ENCODE measurements at regions not wholly inside any gene's neighbourhood (a gene's known extent, or its start where the extent isn't known, plus 50 kb on each side); places are given as distances from the start of the nearest gene placed in this dataset.
"Not testable (repeated sequence)": the region's sequence is repeated elsewhere in the genome, so short reads cannot be mapped to it uniquely, and the experiment has no call there.

DNA sequence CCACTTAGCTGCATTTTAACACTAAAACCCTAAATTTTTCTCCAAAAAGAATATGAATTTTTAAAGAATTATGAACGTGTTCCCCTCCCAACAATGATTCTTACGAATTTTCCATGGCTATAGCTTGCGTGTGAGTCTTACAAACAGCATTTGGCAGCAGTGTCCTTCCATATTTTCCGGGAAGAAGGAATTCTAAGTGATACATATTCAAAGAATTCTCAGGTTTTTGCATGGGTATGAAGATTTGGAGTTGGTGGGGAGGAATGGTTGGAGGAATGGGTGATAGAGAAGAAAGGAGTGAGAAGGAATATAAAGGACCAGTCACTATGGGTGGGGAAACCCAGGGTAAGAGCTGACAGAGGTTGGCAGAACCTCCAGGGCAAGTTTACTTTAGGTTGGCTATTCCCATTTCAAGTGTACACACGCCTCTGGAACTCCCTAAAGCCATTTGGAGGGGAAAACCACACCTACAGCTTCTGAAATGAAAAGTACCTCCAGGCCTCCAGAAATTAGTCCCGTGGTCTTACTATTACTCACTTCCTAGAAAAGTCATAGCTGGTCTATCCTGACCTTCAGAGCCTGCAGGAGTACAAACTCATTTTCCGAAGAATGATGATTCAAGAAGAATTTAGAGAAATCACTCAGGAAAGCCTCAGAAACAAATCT, 420.8 kb upstream of the DIPK2B start:
- H3K9ac ChIP-seq (ENCODE audit: low read depth in 2 of 2, low read length in 2 of 2) = no peak overlapping the region

DNA sequence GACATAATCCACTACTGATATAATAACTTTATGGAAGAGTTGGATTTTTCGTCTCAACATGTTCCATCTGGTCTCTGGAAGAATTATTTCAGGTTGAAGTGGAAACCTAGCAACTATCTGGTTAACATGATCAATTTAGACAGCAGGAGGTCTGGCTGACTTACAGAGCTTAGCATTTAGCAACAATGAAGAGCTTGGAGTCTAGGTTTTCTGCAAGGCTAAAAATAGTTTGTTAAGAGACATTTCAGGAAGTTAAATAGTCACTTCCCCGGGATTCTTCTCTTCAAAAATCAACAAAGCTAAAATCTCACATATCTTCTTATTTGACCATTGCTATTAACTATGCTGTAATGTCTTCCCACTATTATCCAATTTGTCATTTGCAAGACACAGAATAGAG, 418.6 kb upstream of the DIPK2B start:
- H3K9me3 ChIP-seq = no peaks in the 10 kb centered on the region
- H3K27ac ChIP-seq = no peak overlapping the region
- no peaks in the 10 kb centered on the region for H3K36me3 ChIP-seq
- DNase-seq = no peak
- H3K4me1 ChIP-seq = no peaks in the 10 kb centered on the region
- TF ChIP-seq, protein P1, sequence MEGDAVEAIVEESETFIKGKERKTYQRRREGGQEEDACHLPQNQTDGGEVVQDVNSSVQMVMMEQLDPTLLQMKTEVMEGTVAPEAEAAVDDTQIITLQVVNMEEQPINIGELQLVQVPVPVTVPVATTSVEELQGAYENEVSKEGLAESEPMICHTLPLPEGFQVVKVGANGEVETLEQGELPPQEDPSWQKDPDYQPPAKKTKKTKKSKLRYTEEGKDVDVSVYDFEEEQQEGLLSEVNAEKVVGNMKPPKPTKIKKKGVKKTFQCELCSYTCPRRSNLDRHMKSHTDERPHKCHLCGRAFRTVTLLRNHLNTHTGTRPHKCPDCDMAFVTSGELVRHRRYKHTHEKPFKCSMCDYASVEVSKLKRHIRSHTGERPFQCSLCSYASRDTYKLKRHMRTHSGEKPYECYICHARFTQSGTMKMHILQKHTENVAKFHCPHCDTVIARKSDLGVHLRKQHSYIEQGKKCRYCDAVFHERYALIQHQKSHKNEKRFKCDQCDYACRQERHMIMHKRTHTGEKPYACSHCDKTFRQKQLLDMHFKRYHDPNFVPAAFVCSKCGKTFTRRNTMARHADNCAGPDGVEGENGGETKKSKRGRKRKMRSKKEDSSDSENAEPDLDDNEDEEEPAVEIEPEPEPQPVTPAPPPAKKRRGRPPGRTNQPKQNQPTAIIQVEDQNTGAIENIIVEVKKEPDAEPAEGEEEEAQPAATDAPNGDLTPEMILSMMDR (IDR thresholded peaks at IDR 0.05) = no peak
- no peak overlapping the region for H3K4me3 ChIP-seq
- H3K9ac ChIP-seq (ENCODE audit: low read depth in 2 of 2, low read length in 2 of 2) = no peak overlapping the region
- intact Hi-C loops (cut with DNase I) = no loop called here
- H3K27me3 ChIP-seq = no peaks in the 10 kb centered on the region

More for the DNA sequence above, 420.8 kb upstream of the DIPK2B start:
- no peak overlapping the region for H3K4me3 ChIP-seq
- H3K27ac ChIP-seq = no peak overlapping the region
- TF ChIP-seq, protein P1 (IDR thresholded peaks at IDR 0.05) = no peak
- intact Hi-C loops (cut with DNase I) = no loop called here
- no peaks in the 10 kb centered on the region for H3K4me1 ChIP-seq
- no peaks in the 10 kb centered on the region for H3K27me3 ChIP-seq
- no peak for DNase-seq
- no peaks in the 10 kb centered on the region for H3K36me3 ChIP-seq
- H3K9me3 ChIP-seq = no peaks in the 10 kb centered on the region

DNA sequence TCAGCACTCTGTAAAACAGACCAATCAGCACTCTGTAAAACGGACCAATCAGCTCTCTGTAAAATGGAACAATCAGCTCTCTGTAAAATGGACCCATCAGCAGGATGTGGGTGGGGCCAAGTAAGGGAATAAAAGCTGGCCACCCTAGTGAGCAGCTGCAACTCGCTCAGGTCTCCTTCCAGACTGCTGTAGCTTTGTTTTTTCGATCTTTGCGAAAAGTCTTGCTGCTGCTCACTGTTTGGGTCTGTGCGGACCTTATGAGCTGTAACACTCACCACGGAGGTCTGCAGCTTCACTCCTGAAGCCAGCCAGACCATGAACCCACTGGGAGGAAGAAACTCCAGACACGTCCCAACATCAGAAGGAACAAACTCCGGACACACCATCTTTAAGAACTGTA, 414.9 kb upstream of the DIPK2B start:
- H3K36me3 ChIP-seq; H3K27me3 ChIP-seq; H3K9me3 ChIP-seq; H3K9ac ChIP-seq (ENCODE audit: low read depth in 2 of 2, low read length in 2 of 2); DNase-seq; H3K4me3 ChIP-seq; H3K4me1 ChIP-seq; intact Hi-C loops (cut with DNase I); H3K27ac ChIP-seq: not testable (repeated sequence)

DNA sequence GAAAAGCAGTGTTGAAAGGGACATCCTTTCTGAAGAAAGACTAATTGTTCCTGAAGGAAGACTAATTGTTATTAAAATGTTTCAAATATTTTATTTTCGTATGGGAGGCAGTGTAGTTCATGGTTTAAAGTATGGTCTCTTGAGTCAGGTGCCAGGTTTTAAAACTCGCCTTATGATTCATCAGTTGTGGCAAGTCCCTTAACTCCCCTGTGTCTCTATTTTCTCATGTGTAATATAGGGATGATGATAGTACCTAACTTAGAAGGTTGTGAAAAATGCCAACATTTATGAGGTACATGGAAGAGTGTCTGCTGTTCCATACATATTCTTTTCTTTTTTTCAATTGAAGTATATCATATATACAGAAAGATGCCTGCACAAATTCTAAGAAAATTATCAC, 414.2 kb upstream of the DIPK2B start:
- Histone ChIP-seq H3K36me3 (no peaks in the 10 kb centered on the region), H3K27me3 (no peaks in the 10 kb centered on the region), H3K9me3 (peaks cover 4% of the 10 kb centered on the region), H3K4me1 (no peaks in the 10 kb centered on the region), H3K9ac (ENCODE audit: low read depth in 2 of 2, low read length in 2 of 2) (no peak overlapping the region), H3K4me3 (no peak overlapping the region), H3K27ac (no peak overlapping the region)
- DNase-seq = no peak
- TF ChIP-seq, protein P1 (IDR thresholded peaks at IDR 0.05) = no peak
- intact Hi-C loops (cut with DNase I) = no loop called here

DNA sequence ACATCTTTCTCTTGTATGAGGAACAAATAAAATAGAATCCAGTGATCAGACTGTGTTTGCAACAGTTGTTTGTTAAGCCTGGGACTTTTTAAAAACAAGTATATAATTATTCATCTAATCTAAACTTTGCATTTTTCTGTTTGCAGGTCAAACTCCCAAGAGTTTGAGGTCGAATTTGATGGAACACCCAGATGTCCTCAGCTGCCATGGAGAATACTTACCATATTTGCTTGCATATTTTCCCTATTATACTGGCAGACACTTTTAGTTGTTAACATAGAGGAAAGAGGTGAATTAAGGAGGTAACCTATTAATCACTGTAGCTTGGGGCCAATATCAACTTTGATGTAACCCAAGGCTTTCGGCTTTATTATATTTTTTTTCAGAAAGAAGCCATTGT, 401.5 kb upstream of the DIPK2B start:
- intact Hi-C loops (cut with DNase I) = no loop called here
- Histone ChIP-seq H3K36me3 (no peaks in the 10 kb centered on the region), H3K4me3 (no peak overlapping the region), H3K9me3 (no peaks in the 10 kb centered on the region), H3K4me1 (no peaks in the 10 kb centered on the region), H3K27me3 (no peaks in the 10 kb centered on the region), H3K27ac (no peak overlapping the region), H3K9ac (ENCODE audit: low read depth in 2 of 2, low read length in 2 of 2) (no peak overlapping the region)
- TF ChIP-seq, protein P1 (IDR thresholded peaks at IDR 0.05) = no peak
- no peak for DNase-seq

DNA sequence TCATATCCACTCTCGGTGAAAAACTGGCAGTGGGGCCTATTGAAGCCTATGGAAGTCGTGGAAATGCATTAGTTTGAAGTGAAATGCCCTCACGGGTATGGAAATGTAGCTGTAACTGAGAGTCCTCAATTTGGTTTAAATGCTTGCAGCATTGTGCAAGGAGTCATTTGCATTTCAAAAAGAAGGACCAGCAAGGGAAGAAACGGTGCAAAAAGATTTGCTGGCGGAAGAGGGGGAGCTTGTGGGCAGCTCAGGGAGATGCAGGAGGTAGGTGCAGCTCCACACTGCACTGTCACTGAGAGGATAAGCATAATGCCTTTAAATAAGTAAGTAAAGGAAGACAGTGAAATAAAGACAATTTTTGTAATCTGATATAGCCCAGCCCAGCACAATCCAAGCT, 400.4 kb upstream of the DIPK2B start:
- TF ChIP-seq, protein P1 (IDR thresholded peaks at IDR 0.05) = no peak
- Histone ChIP-seq H3K27me3 (no peaks in the 10 kb centered on the region), H3K36me3 (no peaks in the 10 kb centered on the region), H3K4me3 (no peak overlapping the region), H3K9me3 (no peaks in the 10 kb centered on the region), H3K4me1 (no peaks in the 10 kb centered on the region), H3K9ac (ENCODE audit: low read depth in 2 of 2, low read length in 2 of 2) (no peak overlapping the region), H3K27ac (no peak overlapping the region)
- DNase-seq = no peak
- intact Hi-C loops (cut with DNase I) = no loop called here

All from colonic mucosa (tissue), 4 donors.